SHP77 treated with DMSO at 0.1 percent for 48 hours (cell line): ENCODE measurements at regions not wholly inside any gene's neighbourhood (a gene's known extent, or its start where the extent isn't known, plus 50 kb on each side); places are given as distances from the start of the nearest gene placed in this dataset.
"Not testable (repeated sequence)": the region's sequence is repeated elsewhere in the genome, so short reads cannot be mapped to it uniquely, and the experiment has no call there.

Experiments used
- DNase-seq: peaks from one replicate; lab custom pipeline; 2025; lab: John Stamatoyannopoulos, UW

GRCh38 chr2:239602290-239603282 is 201.8 kb upstream of the HDAC4 start:
- DNase-seq = no peak

- DNase-seq = no peak
Measured at GRCh38 chr2:239601880-239602279, 201.1 kb upstream of the HDAC4 start.

- DNase-seq = no peak
Measured at GRCh38 chr2:239601201-239601851, 200.5 kb upstream of the HDAC4 start.

DNA sequence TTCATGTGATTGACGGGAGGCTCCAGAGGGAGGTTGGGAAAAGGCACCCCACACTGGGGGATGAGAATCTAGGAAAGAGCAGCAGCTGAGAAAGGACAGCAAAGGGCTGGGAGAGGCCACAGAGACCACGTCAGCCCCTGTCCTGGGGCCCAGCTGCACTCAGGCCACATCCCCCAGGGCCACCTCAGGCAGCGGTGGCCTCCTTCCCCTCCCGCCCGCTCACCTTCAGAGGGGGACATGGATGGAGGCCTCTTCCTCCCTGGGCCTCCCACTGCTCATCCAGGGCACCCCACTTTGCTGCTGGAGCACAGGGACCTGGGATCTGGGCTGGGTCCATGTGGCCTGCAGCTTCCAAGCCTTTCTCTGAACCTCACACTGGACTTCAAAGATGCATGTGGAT is 199.8 kb upstream of the HDAC4 start:
- no peak for DNase-seq

DNA sequence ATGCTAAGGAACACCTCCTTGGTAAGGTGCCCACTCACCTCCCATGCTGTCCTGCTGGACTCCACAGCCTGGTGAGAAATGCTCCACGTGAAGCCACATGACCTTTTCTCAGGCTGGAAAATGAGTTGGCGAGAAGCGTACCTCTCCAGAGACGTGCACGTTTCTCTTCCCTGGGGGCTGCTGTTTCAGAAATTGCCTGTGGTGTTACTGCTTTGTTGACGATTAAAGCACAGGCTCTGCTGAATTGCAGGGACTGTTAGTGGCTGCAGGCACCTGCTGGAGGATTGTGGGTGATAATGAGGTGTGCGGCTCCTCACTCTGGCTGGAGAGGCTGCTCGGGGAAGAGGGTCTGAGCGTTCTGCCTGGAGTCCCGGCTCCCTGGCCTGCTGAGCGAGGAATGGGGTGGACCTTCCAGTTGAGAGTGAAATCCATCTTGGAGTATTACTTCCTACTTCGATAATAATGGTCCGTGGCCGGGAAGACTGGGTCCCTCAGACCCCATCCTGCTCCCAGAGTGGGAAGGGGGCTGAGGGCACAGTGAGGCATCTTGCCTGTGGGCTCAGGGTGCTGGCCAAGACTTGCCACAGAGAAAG is 199.3 kb upstream of the HDAC4 start:
- DNase-seq = no peak

DNA sequence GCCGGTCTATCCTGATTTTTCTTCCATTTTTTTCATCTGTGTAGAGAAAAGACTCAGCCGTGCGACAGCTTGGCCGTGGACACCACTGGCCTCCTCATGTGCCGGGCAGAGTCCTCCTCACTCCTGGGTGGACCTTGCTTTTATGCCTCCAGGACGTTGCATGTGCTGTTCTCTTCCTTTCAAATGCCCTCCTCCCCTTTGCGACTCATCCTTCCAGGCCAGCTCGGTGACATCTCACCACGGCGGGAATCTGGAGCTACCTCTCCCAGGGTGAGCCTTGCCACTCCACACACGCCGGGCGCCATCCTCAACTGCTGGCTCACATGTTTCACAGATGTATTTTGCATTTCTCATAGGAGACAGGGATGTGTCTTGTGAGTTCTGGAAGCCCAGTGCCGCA is 198.5 kb upstream of the HDAC4 start:
- DNase-seq = no peak

- no peak for DNase-seq
Measured at GRCh38 chr2:239598732-239599090, 197.9 kb upstream of the HDAC4 start.

DNA sequence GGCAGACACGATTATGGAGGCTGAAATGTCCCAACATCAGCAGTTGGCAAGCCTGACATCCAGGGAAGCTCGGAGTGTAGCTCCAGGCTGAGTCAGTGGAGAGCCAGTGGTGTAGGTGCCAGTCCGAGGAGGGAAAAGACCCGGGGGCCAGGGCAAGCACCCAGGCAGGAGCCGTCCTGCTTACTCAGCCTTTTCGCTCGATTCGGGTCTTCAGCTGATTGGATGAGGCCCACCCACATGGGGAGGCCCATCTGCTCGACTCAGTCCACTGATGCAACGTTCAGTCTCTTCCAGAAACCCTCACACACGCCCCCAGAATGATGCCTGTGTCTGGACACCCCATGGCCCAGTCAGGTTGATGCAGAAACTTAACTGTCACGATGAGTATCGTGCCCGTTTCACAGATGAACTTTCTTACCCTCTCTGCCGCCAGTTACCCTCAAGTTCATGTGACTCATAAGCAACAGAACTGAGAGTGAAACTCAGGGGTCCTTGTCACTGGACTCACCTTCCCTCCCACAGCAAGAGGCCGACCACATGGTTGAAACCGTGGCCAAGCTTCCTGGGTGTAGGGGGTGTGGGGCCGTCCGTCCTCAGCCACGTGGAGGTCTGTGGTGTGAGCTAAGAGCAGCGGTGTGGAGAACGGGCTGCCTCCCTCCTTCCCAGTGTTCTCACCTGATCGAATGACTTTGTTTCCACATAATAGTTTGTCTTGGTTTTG is 197.4 kb upstream of the HDAC4 start:
- no peak for DNase-seq

DNA sequence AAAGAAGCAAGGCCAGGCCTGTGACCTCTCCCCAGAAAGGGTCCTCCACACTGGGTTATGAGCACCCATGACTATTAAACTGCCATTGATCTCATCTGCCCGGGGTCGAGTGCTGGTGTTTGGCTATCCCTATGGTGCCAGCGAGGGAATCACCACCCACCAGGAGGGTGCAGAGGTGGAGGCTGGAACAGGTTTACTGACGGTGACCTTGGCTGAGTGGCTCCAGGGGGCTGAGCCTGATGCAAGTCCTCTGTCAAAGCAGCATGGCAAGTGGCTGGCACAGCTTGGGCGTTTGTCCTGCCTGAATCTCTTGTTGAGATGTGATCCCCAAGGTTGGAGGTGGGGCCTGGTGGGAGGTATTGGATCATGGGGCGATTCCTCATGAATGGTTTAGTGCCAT is 196.4 kb upstream of the HDAC4 start:
- DNase-seq = no peak

DNA sequence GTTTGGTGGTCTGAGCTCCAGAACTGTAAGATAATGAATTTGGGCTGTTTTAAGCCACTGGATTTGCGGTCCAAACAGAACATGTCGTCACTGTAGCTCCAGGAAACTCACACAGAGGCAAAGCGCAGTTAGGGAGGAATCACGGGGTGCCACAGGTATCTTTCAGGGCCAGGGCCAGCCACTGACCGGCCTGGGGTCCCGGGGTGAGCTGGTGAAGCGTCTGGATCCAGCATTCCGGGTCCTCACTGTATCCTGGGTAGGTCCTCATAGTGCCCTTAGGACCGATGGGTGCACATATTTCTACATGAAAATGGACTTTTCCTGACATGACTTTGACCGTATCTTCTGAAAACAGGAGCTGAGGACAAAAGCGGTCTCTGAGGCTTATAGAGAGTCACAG is 196.0 kb upstream of the HDAC4 start:
- DNase-seq = no peak

DNA sequence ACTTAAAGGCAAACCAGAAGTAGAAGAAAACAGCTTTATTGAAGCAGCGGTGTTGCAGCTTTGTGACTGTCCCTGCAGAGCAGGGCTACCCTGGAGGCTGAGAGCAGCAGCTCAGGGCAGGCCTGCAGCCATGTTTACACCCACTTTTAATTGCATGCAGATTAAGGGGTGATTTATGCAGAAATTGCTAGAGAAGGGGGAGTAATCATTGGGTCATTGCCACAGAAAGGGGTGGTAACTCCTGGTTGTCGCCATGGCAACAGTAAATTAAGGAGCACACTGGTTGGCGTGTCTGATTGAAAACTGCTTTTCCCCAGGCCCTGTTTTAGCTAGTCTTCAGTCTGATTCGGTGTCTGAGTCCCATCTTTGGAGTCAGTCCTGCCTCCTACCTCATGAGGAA is 195.4 kb upstream of the HDAC4 start:
- no peak for DNase-seq

DNA sequence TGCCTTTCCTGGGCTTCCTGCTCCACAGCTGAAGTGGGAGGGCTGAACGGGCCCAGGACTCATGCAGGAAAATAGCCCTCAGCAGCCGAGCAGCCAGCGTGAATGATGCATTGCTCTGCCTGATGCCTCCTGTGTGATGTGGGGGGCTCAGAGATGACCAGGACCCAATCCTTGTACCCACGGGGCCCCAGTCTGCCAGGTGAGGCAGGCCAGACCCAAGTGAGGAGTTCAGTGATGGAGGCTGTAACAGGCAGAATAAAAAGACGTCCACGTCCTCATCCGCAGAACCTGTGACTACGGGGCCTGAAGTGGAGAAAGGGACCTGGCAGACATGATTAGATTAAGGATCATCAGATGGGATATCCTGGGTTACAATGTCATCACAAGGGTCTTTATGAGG is 194.9 kb upstream of the HDAC4 start:
- DNase-seq = no peak

GRCh38 chr2:239594772-239595608 is 194.2 kb upstream of the HDAC4 start:
- no peak for DNase-seq

GRCh38 chr2:239594019-239594771 is 193.4 kb upstream of the HDAC4 start:
- no peak for DNase-seq

DNA sequence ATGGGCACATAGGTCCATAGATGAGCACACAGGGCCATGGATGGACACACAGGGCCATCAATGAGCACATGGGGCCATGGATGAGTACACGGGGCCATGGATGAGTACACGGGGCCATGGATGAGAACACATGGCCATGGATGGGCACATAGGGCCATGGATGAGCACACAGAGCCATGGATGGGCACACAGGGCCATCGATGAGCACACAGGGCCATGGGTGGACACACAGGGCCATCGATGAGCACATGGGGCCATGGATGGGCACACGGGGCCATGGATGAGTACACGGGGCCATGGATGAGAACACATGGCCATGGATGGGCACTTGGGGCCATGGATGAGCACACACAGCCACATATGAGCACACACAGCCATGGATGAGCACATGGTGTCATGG is 192.6 kb upstream of the HDAC4 start:
- no peak for DNase-seq

GRCh38 chr2:239592629-239593290 is 191.9 kb upstream of the HDAC4 start:
- DNase-seq = not testable (repeated sequence)

GRCh38 chr2:239590995-239591915 is 190.4 kb upstream of the HDAC4 start:
- no peak for DNase-seq

- no peak for DNase-seq
Measured at GRCh38 chr2:239590276-239590675, 189.5 kb upstream of the HDAC4 start.

- no peak for DNase-seq
Measured at GRCh38 chr2:239589833-239590232, 189.0 kb upstream of the HDAC4 start.
